ENCODE measurements at regions not wholly inside any gene's neighbourhood (a gene's known extent, or its start where the extent isn't known, plus 50 kb on each side); places are given as distances from the start of the nearest gene placed in this dataset.
"Not testable (repeated sequence)": the region's sequence is repeated elsewhere in the genome, so short reads cannot be mapped to it uniquely, and the experiment has no call there.

DNA sequence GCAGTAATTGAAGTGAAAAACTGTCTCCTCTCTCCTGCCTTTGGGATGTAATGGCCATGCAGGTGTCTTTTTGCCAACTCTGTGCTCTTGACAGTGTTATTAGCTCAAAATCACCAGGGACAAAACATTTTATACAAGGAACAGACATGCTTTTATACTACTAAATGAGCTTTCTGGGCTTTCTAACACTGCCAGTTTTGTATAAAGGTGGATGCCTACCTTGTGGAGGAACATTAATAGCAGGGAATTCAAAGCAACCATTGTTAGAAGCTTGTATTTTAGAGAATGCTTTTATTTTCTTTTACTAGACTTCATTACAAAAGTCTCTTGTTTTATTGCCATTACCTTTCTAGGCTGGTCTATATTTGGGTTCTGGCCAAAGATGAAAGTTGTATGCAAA lies 54.7 kb upstream of the ARSJ start:
- no peak for DNase-seq (ENCODE audit: low read depth in 3 of 3, low spot score in 2 of 3)

DNA sequence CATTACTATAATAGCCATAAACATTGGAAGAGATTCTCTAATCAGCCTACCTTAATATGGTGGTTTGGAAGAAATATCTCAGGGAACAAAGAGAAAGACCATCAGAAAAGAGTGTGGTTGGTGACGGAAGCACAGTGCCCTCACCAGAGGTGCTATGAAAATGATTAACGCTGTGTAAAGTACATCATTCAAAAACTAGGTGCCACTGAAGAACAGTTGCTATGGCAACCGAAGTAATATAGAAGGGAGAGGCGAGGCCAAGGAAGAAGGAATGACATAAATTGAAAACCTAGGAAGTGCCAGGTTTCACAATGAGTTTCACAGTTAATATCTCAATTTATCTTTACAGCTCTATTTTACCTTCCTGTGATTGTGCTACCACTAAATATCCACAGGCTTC lies 57.0 kb upstream of the ARSJ start:
- DNase-seq (ENCODE audit: low read depth in 3 of 3, low spot score in 2 of 3): no peak

DNA sequence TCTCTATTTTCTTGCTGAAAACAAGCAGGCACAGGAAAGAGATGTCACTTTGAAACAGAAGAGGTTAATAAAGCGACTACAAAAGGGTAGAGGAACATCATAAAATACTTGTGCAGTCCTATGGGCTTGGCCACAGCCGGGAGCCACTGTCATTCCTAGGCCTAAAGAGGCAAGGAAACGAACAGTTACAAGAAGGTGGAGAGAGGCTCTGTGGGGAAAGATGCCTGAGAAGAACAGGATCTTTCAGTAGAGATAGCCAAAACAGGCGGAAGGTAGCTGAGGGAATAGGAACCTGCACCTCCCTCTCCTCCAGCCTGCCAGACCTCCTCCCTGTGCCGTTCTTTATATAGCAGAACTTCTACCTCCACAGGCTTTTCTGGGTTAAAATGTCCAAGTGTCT lies 57.4 kb upstream of the ARSJ start:
- DNase-seq (ENCODE audit: low read depth in 3 of 3, low spot score in 2 of 3): no peak

- no peak for DNase-seq (ENCODE audit: low read depth in 3 of 3, low spot score in 2 of 3)
Observed at GRCh38 chr4:114037988-114038387, 58.5 kb upstream of the ARSJ start.

GRCh38 chr4:114038762-114039387 lies 59.4 kb upstream of the ARSJ start:
- no peak for DNase-seq (ENCODE audit: low read depth in 3 of 3, low spot score in 2 of 3)

- DNase-seq (ENCODE audit: low read depth in 3 of 3, low spot score in 2 of 3): no peak
Observed at GRCh38 chr4:114040319-114041116, 61.1 kb upstream of the ARSJ start.

- no peak for DNase-seq (ENCODE audit: low read depth in 3 of 3, low spot score in 2 of 3)
Observed at GRCh38 chr4:114041117-114041475, 61.6 kb upstream of the ARSJ start.

GRCh38 chr4:114043116-114043515 lies 63.7 kb upstream of the ARSJ start:
- no peak for DNase-seq (ENCODE audit: low read depth in 3 of 3, low spot score in 2 of 3)

- not testable (repeated sequence) for DNase-seq (ENCODE audit: low read depth in 3 of 3, low spot score in 2 of 3)
Observed at GRCh38 chr4:114044351-114044750, 64.9 kb upstream of the ARSJ start.

DNA sequence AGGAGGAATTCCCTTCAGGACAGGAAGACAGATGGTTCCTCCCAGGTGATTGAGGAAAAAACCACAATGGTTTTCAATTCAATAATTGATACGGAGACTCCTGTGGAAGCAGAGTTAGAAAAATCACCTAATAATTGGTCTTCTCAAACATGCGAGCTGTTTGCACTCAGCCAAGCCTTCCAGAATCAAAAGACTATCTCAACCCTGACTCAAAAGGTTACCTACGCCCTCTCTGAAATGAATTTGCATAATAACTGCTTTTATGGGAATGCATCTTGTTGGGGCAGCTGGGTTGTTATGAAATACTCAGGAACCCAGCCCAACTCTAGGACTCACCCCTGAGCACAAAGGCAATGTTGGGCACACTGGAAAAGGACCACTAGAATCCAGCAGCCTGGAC lies 66.9 kb upstream of the ARSJ start:
- DNase-seq (ENCODE audit: low read depth in 3 of 3, low spot score in 2 of 3): no peak

DNA sequence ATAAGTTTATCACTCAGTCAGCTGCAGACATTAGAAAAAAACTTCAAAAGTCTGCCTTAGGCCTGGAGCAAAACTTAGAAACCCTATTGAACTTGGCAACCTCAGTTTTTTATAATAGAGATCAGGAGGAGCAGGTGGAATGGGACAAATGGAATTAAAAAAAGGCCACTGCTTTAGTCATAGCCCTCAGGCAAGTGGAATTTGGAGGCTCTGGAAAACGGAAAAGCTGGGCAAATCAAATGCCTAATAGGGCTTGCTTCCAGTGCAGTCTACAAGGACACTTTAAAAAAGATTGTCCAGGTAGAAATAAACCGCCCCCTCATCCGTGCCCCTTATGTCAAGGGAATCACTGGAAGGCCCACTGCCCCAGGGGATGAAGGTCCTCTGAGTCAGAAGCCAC lies 68.7 kb upstream of the ARSJ start:
- not testable (repeated sequence) for DNase-seq (ENCODE audit: low read depth in 3 of 3, low spot score in 2 of 3)

GRCh38 chr4:114052227-114052626 lies 72.8 kb upstream of the ARSJ start:
- no peak for DNase-seq (ENCODE audit: low read depth in 3 of 3, low spot score in 2 of 3)

DNA sequence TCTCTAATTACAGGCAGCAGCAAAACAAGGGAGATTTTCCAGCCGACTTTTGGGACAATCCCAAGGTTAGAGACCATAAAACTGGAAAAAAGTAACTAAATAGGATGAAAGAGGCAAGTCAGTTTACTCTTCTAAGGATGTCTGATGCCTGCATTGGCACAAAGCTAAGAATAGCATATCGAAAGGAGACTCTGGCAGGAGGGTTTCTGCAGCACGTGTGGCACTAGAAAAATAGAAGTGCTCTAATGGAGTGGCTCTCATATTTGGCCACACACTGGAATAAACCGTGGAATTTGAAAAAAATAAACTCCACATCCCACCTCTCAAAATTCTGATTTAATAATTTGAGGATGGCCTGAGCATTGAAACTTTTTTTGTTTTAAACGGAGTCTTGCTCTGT lies 77.2 kb upstream of the ARSJ start:
- DNase-seq (ENCODE audit: low read depth in 3 of 3, low spot score in 2 of 3): no peak

DNA sequence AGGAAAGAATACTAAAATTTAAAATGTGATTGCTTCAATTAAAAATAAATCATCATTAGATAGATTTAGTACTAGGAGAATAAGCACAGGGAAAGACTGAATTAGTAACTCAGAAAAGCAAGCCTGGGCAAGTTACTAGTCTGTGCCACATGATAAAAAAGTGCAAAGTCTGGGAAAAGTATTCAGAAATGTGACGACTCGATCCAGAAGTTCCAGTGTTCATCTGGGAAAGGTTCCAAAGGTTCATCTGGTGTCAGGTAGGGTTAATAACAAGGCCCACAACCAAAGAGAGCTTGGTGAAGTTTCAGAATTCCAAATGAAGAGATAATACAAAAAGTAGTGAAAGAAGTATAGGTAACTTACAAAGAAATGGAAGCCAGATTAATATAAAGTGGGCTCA lies 78.3 kb upstream of the ARSJ start:
- DNase-seq (ENCODE audit: low read depth in 3 of 3, low spot score in 2 of 3): no peak

DNA sequence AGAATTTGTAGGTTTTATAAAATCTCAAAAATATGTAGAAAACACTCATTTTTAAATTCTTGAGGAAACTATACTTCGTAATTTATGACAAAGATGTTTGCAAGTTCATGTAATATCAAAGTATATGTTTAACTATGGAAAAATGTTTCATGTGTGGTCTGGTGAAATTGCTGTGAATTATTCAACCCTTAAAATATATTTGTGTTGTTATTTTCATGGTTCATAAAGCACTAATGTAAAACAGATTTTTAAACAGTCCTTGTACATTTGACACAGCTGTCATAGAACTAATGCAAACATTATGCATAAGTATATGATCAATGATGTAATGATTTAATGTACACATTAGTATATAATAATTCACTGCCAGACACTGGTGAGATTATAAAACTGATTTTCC lies 83.1 kb upstream of the ARSJ start:
- no peak for DNase-seq (ENCODE audit: low read depth in 3 of 3, low spot score in 2 of 3)

GRCh38 chr4:114072781-114073180 lies 93.3 kb upstream of the ARSJ start:
- DNase-seq (ENCODE audit: low read depth in 3 of 3, low spot score in 2 of 3): no peak

- no peak for DNase-seq (ENCODE audit: low read depth in 3 of 3, low spot score in 2 of 3)
Observed at GRCh38 chr4:114076899-114077570, 97.6 kb upstream of the ARSJ start.

GRCh38 chr4:114077610-114078009 lies 98.2 kb upstream of the ARSJ start:
- no peak for DNase-seq (ENCODE audit: low read depth in 3 of 3, low spot score in 2 of 3)

- no peak for DNase-seq (ENCODE audit: low read depth in 3 of 3, low spot score in 2 of 3)
Observed at GRCh38 chr4:114078636-114079035, 99.2 kb upstream of the ARSJ start.

- DNase-seq (ENCODE audit: low read depth in 3 of 3, low spot score in 2 of 3): no peak
Observed at GRCh38 chr4:114081783-114082182, 102.3 kb upstream of the ARSJ start.

GRCh38 chr4:114082348-114082747 lies 102.9 kb upstream of the ARSJ start:
- DNase-seq (ENCODE audit: low read depth in 3 of 3, low spot score in 2 of 3): no peak

All from right renal cortex interstitium (tissue), 3 donors.